ENCODE measurements at regions not wholly inside any gene's neighbourhood (a gene's known extent, or its start where the extent isn't known, plus 50 kb on each side); places are given as distances from the start of the nearest gene placed in this dataset.

- Histone ChIP-seq H4K5ac (ENCODE audit: insufficient read length, low read depth, low read length) (no peak overlapping the region), H3K4me1 (ENCODE audit: insufficient read depth, low read length) (no peaks in the 10 kb centered on the region), H3K27ac (ENCODE audit: insufficient read length, low read depth, low read length) (no peak overlapping the region), H3K79me2 (ENCODE audit: insufficient read depth, low read length) (no peaks in the 10 kb centered on the region), H3T11ph (ENCODE audit: low read length) (no peak overlapping the region), H3K4me2 (ENCODE audit: insufficient read depth, insufficient read length, low read length) (no peak overlapping the region), H3K79me1 (ENCODE audit: insufficient read depth, low read depth, low read length, poor library complexity, severe bottlenecking) (no peaks in the 10 kb centered on the region), H4K8ac (replicated peaks; ENCODE audit: insufficient read length, low read depth, low read length) (no peak overlapping the region), H2AFZ (ENCODE audit: low read length) (no peak overlapping the region), H2BK5ac (ENCODE audit: insufficient read length, low read length) (no peak overlapping the region), H3K27me3 (ENCODE audit: insufficient read depth, low read length) (no peaks in the 10 kb centered on the region), H3K56ac (ENCODE audit: insufficient read length, low read depth, low read length) (no peak overlapping the region), H3K23ac (ENCODE audit: insufficient read length, low read depth, low read length) (no peak overlapping the region), H4K20me1 (ENCODE audit: control insufficient read depth, insufficient read depth, insufficient read length) (no peaks in the 10 kb centered on the region), H3K14ac (ENCODE audit: insufficient read depth, low read length) (no peak overlapping the region), H2BK20ac (ENCODE audit: low read depth, low read length, poor library complexity, severe bottlenecking) (no peak overlapping the region), H4K91ac (ENCODE audit: insufficient read length, low read depth, low read length) (no peak overlapping the region), H3K23me2 (ENCODE audit: insufficient read length, low read depth, low read length, poor library complexity, severe bottlenecking) (no peaks in the 10 kb centered on the region), H2BK15ac (ENCODE audit: low read depth, low read length) (no peak overlapping the region), H2BK12ac (ENCODE audit: insufficient read length, low read depth, low read length) (no peak overlapping the region), H2AK5ac (ENCODE audit: insufficient read length, low read length) (no peak overlapping the region), H2BK120ac (ENCODE audit: low read depth, low read length, poor library complexity, severe bottlenecking) (no peak overlapping the region), H3K18ac (ENCODE audit: insufficient read length, low read depth, low read length) (no peak overlapping the region), H3K9ac (ENCODE audit: extremely low read depth, insufficient read length, low read length) (no peak overlapping the region), H3K9me3 (ENCODE audit: control insufficient read depth, low read depth, low read length) (no peaks in the 10 kb centered on the region), H3K4ac (ENCODE audit: low read depth, low read length) (no peak overlapping the region)
- no peak for DNase-seq
- H3K36me3 Mint-ChIP-seq (ENCODE audit: insufficient read depth in 1 of 3, low read depth in 3 of 3): peaks cover 0 to 4% (median 3%) of the 10 kb centered on the region in 3 experiments; a peak in 5 of 7 replicates
- peaks cover 2% of the 10 kb centered on the region; the same call in 1 of the 2 replicates for H3K27me3 Mint-ChIP-seq (ENCODE audit: low read depth)
- H3K9me3 Mint-ChIP-seq: peaks cover 15 to 27% of the 10 kb centered on the region in 2 experiments
- no peak overlapping the region for H3K27ac Mint-ChIP-seq
- TF ChIP-seq, protein P1, sequence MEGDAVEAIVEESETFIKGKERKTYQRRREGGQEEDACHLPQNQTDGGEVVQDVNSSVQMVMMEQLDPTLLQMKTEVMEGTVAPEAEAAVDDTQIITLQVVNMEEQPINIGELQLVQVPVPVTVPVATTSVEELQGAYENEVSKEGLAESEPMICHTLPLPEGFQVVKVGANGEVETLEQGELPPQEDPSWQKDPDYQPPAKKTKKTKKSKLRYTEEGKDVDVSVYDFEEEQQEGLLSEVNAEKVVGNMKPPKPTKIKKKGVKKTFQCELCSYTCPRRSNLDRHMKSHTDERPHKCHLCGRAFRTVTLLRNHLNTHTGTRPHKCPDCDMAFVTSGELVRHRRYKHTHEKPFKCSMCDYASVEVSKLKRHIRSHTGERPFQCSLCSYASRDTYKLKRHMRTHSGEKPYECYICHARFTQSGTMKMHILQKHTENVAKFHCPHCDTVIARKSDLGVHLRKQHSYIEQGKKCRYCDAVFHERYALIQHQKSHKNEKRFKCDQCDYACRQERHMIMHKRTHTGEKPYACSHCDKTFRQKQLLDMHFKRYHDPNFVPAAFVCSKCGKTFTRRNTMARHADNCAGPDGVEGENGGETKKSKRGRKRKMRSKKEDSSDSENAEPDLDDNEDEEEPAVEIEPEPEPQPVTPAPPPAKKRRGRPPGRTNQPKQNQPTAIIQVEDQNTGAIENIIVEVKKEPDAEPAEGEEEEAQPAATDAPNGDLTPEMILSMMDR (conservative IDR thresholded peaks at IDR 0.05): no peak
- WGBS (ENCODE audit: extremely low coverage, insufficient read length, low lambda C conversion rate): no CpG with 5 or more reads among the region's 3 CpGs
- no peak overlapping the region for H3K4me3 Mint-ChIP-seq
- H3K4me1 Mint-ChIP-seq: no peaks in the 10 kb centered on the region
These were observed 194.5 kb upstream of the APCDD1 start for GRCh38 chr18:10259901-10260300.

Measured in H9 (cell line).